Sigmoid colon (tissue), 4 donors: ENCODE measurements at regions not wholly inside any gene's neighbourhood (a gene's known extent, or its start where the extent isn't known, plus 50 kb on each side); places are given as distances from the start of the nearest gene placed in this dataset.

Source experiments
- EP300 ChIP-seq, 4 donors: sonication (generic); formaldehyde crosslinking; IDR thresholded peaks; one replicate each; pipeline ENCODE4 v1.6.1; 2017; ENCODE audit warnings: antibody characterized with exemption in 4 of 4
- POLR2A ChIP-seq, 2 donors: fragments of 450-650 bp; IDR thresholded peaks; one replicate each; pipeline ENCODE4 v1.6.1; 2016; ENCODE audit warnings: antibody characterized with exemption in 2 of 2, mild to moderate bottlenecking in 2 of 2, moderate library complexity in 2 of 2
- TF ChIP-seq, protein P1 (sequence below), 4 experiments: fragments of 450-650 bp in 3 of 4; fragments of 200-600 bp in 1 of 4; IDR thresholded peaks; one replicate each; pipeline ENCODE4 v1.5.1; 2016 to 2019; ENCODE audit warnings: antibody characterized with exemption in 4 of 4, mild to moderate bottlenecking in 3 of 4, moderate library complexity in 2 of 4

DNA sequence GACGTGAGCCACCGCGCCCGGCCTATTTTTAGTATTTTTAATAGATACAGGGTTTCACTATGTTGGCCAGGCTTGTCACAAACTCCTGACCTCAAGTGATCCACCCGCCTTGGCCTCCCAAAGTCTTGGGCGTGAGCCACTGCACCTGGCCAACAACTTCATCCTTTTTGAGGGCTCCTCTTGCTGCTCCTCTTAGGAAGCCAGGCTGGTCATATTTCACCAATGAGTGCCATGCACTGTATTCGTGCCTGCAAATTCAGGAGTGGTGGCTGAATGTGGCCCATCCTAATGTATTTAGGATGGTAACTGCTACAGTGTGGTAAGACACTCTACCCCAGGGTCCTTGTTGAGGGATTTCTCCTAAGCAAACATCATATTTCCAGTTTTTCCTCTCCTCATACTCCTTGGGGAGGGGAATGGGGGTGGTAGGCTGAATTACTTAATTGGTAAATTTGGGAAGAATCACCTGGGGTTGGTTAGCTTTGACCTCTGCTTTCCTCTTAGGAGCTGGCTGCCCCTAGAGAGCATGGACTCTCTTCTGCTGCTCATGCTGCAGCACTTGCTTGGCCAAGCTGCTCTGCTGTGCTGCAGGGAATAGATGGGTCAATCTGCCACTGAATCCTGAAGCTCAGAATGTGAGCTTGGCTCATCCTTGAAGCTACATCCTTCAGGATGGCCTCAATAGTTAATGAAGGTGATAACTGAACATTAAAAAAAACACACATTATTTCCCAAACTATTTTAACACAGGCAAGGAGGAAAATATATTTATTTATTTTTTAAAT, 167.4 kb downstream of the HS3ST1 start:
- TF ChIP-seq, protein P1, sequence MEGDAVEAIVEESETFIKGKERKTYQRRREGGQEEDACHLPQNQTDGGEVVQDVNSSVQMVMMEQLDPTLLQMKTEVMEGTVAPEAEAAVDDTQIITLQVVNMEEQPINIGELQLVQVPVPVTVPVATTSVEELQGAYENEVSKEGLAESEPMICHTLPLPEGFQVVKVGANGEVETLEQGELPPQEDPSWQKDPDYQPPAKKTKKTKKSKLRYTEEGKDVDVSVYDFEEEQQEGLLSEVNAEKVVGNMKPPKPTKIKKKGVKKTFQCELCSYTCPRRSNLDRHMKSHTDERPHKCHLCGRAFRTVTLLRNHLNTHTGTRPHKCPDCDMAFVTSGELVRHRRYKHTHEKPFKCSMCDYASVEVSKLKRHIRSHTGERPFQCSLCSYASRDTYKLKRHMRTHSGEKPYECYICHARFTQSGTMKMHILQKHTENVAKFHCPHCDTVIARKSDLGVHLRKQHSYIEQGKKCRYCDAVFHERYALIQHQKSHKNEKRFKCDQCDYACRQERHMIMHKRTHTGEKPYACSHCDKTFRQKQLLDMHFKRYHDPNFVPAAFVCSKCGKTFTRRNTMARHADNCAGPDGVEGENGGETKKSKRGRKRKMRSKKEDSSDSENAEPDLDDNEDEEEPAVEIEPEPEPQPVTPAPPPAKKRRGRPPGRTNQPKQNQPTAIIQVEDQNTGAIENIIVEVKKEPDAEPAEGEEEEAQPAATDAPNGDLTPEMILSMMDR (IDR thresholded peaks at IDR 0.05): no peak
- TF ChIP-seq POLR2A (IDR thresholded peaks at IDR 0.05) (no peak), EP300 (IDR thresholded peaks at IDR 0.05) (no peak)
